G401.6 (cell line): ENCODE measurements at regions not wholly inside any gene's neighbourhood (a gene's known extent, or its start where the extent isn't known, plus 50 kb on each side); places are given as distances from the start of the nearest gene placed in this dataset.
"Not testable (repeated sequence)": the region's sequence is repeated elsewhere in the genome, so short reads cannot be mapped to it uniquely, and the experiment has no call there.

ENCODE experiments used
- FAIRE-seq: peaks from 2 replicates; lab custom pipeline; 2012; peaks lifted over from hg19 to GRCh38; lab: Jason Lieb, UNC

DNA sequence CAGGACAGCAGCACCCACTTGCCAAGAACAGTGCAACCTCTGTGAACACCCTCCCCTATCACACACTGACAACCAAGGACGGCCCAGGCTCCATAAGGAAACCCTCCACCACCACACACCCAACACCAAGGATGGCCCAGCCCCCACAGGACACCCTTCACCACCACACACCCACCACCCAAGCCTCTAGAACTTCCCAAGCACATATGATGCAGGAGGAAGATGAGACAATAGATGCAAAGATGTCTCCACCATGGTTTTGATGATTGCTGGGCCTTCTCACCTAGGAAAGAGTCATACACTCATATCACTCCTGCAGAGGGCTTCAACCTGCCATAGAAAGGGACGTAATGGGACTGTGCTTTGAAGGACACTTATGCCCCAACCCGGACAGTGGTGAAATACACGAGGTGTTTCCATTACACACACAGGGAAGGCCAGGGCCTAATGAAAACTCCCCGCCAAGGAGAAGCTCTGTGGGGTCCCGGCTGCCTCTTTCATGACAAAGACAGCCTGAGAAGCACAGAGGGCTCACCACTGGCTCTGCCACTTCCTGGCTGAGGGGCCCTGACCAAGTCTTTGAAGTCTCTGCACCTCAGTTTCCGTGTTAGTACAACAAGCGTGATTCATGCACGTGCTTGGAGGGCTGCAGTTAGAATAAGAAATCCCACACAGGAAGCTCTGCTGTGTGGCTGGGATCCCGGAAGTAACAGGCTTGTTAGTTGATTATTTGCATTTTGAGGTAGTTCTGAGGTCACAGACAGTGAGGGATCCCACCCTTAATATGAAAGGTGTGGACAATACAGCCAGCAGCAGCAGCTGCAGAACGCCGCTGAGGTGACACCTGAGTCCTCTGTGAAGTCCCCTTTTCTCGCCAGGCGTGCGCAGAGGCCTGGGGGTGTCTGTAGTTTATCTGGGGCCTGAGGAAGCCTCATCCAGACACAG is 61.9 kb upstream of the ATP12A start:
- FAIRE-seq, result no peak

- no peak for FAIRE-seq
These were observed 60.9 kb upstream of the ATP12A start for GRCh38 chr13:24619282-24619681.

GRCh38 chr13:24622481-24623148 is 57.6 kb upstream of the ATP12A start:
- FAIRE-seq, result not testable (repeated sequence)

DNA sequence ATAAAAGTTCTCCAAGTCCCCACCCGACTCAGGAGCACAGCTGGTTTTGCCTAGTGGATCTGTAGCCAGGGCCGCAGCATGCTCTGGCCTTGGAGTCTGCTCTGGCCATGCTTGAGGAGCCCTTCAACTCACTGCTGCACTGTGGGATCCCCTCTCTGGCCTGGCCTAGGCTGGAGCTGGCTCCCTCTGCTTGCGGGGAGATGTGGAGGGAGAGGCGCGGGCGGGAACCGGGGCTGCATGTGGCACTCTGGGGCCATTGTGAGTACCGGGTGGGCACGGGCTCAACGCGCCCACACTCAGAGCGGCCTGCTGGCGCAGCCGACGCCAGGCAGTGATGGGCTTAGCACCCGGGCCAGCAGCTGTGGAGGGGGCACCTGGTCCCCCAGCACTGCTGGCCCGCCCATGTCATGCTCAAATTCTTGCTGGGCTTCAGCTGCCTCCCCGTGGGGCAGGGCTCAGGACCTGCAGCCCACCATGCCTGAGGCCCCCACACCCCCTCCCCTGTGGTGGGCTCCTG is 57.0 kb upstream of the ATP12A start:
- no peak for FAIRE-seq

DNA sequence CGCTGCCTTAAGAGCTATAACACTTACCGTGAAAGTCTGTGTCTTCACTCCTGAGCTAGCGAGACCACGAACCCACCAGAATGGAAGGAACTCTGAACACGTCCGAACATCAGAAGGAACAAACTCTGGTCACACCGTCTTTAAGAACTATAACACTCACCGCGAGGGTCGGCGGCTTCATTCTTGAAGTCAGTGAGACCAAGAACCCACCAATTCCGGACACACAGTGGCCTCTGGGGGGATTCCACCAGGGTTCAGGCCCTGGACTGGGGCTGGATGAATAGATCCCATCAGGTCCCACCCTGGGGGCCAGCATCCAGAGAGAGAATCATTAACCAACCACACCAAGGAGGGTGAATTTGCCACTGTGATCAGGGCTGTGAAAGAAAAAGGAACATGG is 55.8 kb upstream of the ATP12A start:
- no peak for FAIRE-seq

DNA sequence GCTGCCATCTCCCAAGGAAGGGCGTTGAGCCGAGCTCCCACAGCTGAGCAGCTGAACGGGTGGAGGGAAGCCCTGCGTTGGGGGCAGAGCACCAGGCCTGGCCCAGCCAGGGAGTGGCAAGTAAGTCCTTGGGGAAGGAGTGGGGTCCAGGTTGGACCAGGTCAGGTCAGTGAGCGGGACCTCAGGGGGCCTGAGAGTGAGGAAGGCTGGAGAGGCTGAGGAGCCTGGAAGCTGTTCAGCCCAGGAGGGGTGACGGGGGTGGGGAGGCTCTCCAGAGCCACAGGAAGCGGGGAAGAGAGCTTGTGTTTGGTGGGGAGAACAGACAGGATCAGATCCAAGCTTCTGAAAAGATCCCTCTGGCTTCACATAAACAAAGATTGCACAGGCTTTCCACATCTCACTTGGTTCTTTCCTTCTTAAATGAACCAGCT is 55.4 kb upstream of the ATP12A start:
- no peak for FAIRE-seq

DNA sequence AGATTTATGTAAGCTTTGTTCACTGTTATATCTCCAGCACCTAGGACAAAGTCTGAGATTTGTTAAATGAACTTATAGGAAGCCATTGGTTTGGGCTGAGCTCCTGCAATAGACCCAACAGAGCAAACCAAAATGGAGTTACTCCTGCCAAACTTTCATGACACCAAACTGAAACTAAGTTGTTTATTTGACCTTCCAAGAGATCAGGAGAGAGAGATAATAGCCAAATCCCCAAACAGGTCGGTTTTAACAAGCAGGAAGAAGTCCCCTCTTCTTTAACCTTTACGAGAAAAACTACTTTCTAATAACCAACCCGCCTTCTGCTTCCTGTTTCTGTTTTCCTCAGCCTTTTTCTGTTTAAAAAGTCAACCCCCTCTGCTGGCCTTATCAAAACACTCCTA is 54.9 kb upstream of the ATP12A start:
- no peak for FAIRE-seq

- no peak for FAIRE-seq
These were observed 54.0 kb upstream of the ATP12A start for GRCh38 chr13:24625870-24626849.

DNA sequence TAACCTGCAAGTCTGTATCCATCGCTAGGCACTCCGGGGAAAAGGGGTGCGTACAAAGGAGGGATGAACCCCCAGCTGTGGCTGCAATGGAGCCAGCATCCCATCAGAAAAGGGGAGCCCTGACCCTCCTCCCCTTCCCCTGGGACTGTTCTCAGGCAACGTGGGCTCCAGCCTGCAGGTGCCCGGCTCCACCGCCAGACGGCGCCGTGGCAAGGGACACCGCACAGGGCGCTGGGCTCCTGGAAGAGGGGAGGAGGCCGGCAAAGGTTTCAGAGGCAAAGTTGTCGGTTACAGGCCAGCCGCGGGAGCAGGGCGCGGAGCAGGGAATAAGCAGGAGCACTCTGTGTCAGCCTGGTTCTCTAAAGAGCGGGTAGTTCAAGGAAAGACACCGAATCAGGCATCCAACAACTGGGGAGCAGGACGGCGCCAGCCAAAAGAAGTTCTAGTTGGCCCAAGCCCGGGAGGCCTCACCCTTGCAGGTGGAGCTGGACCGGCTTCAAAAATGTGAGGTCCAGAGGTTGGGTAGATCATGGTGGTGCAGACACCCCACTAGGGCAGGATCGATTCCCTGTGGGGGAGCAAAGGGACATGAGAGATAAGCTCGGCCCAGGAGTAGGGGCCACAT is 53.0 kb upstream of the ATP12A start:
- FAIRE-seq, result no peak

GRCh38 chr13:24627946-24628345 is 52.3 kb upstream of the ATP12A start:
- FAIRE-seq, result no peak

DNA sequence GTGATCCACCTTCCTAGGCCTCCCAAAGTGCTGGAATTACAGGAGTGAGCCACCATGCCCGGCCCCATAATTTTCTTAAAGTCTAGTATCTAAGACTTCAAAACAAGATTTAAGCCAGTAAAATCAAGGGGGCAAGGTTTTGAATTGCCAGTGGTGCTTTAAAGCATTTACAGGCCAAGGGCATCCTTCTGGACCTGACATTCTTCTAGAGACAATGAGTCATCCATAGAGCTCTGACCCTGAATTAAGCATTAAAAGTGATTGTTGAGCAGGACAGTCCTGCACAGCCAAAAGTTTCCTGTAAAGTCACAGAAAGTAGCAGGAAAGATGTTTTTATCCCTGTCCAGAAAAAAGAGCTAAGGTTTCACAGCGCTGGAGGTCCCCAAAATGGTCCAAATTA is 50.9 kb upstream of the ATP12A start:
- FAIRE-seq, result no peak

GRCh38 chr13:24630121-24630520 is 50.1 kb upstream of the ATP12A start:
- no peak for FAIRE-seq
